HG02938 (cell line): ENCODE measurements at regions not wholly inside any gene's neighbourhood (a gene's known extent, or its start where the extent isn't known, plus 50 kb on each side); places are given as distances from the start of the nearest gene placed in this dataset.

ENCODE experiments used
- ATAC-seq: cut with Tn5 transposase; IDR thresholded peaks from one replicate; pipeline ENCODE4 v1.9.1; 2021; ENCODE audit warnings: mild to moderate bottlenecking, moderate library complexity; ENCODE audit not compliant: unreplicated experiment

- no peak for ATAC-seq
Observed at GRCh38 chr16:76222853-76223252, 54.3 kb upstream of the CNTNAP4 start.

- ATAC-seq = no peak
Observed at GRCh38 chr16:76226011-76226410, 51.2 kb upstream of the CNTNAP4 start.

- ATAC-seq = no peak
Observed at GRCh38 chr16:76226481-76226880, 50.7 kb upstream of the CNTNAP4 start.
